HepG2 (cell line): ENCODE measurements at regions not wholly inside any gene's neighbourhood (a gene's known extent, or its start where the extent isn't known, plus 50 kb on each side); places are given as distances from the start of the nearest gene placed in this dataset.

Experiments
- ARID5B ChIP-seq: IDR thresholded peaks from 2 replicates; pipeline ENCODE4 v1.4.0; 2020; ENCODE audit warnings: mild to moderate bottlenecking, missing genetic modification reagents
- ATF2 ChIP-seq: sonication (generic); formaldehyde crosslinking; IDR thresholded peaks from 2 replicates; pipeline ENCODE4 v1.4.0; 2020; ENCODE audit warnings: missing genetic modification reagents
- ATF6 ChIP-seq: sonication (generic); formaldehyde crosslinking; conservative IDR thresholded peaks from 2 replicates; pipeline ENCODE4 v1.4.0; 2020; ENCODE audit warnings: missing genetic modification reagents
- BRD4 ChIP-seq: sonication (generic); formaldehyde crosslinking; IDR thresholded peaks from 2 replicates; pipeline ENCODE4 v1.4.0; 2020; ENCODE audit warnings: missing genetic modification reagents
- CTCF ChIP-seq: sonication (generic); formaldehyde crosslinking; IDR thresholded peaks from 2 replicates; pipeline ENCODE4 v1.5.0; 2020; ENCODE audit warnings: mild to moderate bottlenecking, missing genetic modification reagents, moderate library complexity
- FOXM1 ChIP-seq: sonication (generic); formaldehyde crosslinking; IDR thresholded peaks from 2 replicates; pipeline ENCODE4 v1.5.0; 2020; ENCODE audit warnings: missing genetic modification reagents
- HMG20A ChIP-seq: IDR thresholded peaks from 2 replicates; pipeline ENCODE4 v1.6.1; 2016; ENCODE audit warnings: borderline replicate concordance
- REST ChIP-seq, 2 experiments: IDR thresholded peaks; 2 replicates each; pipeline ENCODE4 v1.6.1; 2011 to 2012; ENCODE audit warnings: low read length in 2 of 2, borderline replicate concordance in 1 of 2, low read depth in 1 of 2, mild to moderate bottlenecking in 1 of 2, moderate library complexity in 1 of 2

GRCh38 chr6:137568067-137568466 lies 73.9 kb upstream of the OLIG3 start:
- no peak for TF ChIP-seq ARID5B (CRISPR knock-in tag)
- TF ChIP-seq ATF2 (CRISPR knock-in tag), result no peak
- no peak for TF ChIP-seq FOXM1 (CRISPR knock-in tag)
- no peak for TF ChIP-seq ATF6 (CRISPR knock-in tag)
- no peak for TF ChIP-seq CTCF (CRISPR knock-in tag)
- no peak for TF ChIP-seq HMG20A
- no peak for TF ChIP-seq REST (IDR thresholded peaks at IDR 0.05; ENCODE audit: borderline replicate concordance in 1 of 2, low read depth in 1 of 2, low read length in 2 of 2)
- no peak for TF ChIP-seq BRD4 (CRISPR knock-in tag)
